Stimulated activated CD4-positive, alpha-beta T cell treated with anti-CD3 and anti-CD28 coated beads, Interleukin-15, amount 100 ng/mL, for 24 hours (primary cell): ENCODE measurements at regions not wholly inside any gene's neighbourhood (a gene's known extent, or its start where the extent isn't known, plus 50 kb on each side); places are given as distances from the start of the nearest gene placed in this dataset.
"Not testable (repeated sequence)": the region's sequence is repeated elsewhere in the genome, so short reads cannot be mapped to it uniquely, and the experiment has no call there.

Experiments
- DNase-seq: peaks from one replicate; pipeline ENCODE4 v3.0.0-alpha.2; 2020

GRCh38 chr2:15810477-15811150, 129.7 kb upstream of the MYCN start:
- DNase-seq, result no peak

DNA sequence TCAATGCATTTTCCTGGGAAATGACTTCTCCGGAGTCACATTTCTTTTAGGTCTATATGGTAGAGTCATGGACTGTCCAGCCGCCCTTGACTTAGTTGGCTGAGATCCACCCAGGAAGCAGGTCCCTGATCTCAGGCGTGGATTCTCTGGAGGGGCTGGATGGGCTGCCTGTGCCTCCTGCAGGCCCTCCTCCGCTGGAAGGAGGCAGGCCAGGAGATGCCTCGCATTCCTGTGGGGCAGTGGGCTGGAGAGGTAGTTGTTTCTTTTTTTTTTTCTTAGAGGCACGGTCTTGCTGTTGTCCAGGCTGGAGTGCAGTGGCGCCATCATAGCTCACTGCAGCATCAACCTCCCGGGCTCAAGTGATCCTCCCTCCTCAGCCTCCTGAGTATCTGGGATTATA, 129.0 kb upstream of the MYCN start:
- DNase-seq, result no peak

DNA sequence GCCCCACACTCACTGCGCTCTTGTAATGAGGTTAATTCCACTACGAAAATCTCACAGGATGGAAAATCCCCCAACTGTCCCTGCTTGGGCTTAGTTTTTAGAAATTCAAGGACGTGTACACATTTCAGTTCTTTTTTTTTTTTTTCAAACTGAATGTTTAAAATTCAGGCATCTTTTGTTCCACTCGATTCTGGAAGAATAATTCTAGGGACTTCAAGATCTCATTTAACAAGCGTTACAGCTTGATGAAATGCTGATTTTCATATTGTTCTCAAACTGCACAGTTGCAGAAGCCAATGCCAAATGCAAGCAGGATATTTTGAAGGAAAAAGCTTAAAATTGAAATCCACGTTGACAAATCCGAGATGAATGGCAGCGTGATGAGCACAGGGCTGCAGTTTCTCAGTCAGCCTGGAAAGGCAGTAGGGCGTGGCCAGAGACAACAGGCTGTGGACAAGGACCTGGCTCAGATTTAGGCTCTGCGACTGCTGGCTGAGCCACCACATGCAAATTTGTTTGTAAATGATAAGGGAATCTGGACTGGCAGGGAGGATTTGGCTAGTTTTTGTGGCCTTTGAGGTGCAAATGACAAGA, 128.1 kb upstream of the MYCN start:
- DNase-seq, result no peak

GRCh38 chr2:15813481-15814266, 126.7 kb upstream of the MYCN start:
- DNase-seq, result no peak

GRCh38 chr2:15814403-15814802, 125.9 kb upstream of the MYCN start:
- DNase-seq, result no peak

DNA sequence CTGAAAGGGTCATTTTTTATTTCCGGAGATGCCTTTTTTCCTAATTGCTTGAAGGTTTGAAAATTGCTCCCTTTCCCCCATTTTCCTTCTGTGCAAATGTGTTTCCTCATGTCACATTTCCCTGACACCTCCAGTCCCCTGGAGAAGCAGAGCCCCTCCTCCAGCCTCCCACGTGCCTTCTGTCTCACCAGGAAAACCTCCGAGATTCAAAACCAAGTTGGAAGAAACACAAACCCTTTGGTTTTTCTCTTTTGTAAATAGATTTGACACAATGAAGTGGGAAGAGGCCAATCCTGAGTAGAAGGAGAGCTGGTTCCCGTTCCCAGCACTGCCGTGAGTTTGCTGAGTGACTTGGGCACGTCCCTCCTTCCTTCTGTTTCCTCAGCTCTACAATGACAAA, 125.4 kb upstream of the MYCN start:
- DNase-seq, result no peak

- DNase-seq, result no peak
Measured at GRCh38 chr2:15816226-15816625, 124.1 kb upstream of the MYCN start.

- DNase-seq, result no peak
Measured at GRCh38 chr2:15816674-15817406, 123.5 kb upstream of the MYCN start.

GRCh38 chr2:15817748-15818147, 122.6 kb upstream of the MYCN start:
- DNase-seq, result no peak

GRCh38 chr2:15818318-15818753, 122.0 kb upstream of the MYCN start:
- DNase-seq, result no peak

GRCh38 chr2:15818881-15819280, 121.5 kb upstream of the MYCN start:
- no peak for DNase-seq

DNA sequence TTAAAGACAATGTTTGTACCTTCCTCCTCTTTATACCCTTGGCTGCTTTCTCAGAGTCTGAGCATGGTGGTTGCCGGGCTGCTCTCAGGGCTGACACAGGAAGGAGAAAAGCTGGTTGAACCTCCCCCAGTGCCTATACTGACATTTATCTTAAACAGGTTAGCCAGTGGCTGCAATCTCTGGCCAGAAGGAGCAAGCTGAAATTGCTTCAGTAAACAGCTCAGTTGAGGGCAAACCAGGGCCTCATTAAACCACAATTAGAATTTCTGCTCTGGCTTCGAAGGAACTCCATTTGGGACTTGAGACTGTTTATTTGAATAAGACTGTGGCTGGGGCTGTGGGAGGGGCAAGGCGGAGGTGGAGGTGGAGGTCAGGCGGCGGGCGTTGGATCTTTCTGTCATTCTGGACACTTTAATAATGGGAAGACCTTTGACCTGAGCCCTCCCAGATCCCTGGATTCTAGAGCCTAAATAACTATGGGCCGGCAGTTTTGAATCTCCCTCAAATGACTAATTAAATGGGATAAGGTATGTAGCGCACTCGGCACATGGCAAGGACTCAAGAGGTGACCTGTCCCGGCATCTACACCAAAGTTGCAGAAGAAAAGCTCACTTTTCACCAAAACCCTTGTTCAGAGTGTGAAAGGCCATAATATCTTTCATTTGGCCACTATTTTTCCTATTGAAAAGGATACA, 120.6 kb upstream of the MYCN start:
- no peak for DNase-seq

GRCh38 chr2:15820257-15820566, 120.1 kb upstream of the MYCN start:
- DNase-seq, result no peak

DNA sequence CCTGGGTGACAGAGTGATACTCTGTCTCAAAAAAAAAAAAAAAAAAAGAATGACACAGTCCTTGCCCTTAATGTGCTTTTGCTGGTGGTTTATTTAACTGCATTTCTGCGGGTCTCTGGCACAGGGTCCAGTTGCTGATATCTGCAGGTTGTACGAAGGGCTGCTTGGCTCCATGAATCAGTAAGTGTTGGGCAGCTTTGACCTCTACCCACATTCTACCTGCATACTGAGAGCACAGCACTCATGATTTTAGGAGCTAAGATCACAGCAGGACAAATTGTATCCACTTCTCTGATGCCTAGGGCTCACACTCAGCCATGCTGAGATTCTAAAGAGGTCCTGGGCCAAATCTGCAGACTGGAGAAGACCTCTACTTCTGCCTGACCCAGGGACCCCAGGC, 119.4 kb upstream of the MYCN start:
- DNase-seq, result no peak

DNA sequence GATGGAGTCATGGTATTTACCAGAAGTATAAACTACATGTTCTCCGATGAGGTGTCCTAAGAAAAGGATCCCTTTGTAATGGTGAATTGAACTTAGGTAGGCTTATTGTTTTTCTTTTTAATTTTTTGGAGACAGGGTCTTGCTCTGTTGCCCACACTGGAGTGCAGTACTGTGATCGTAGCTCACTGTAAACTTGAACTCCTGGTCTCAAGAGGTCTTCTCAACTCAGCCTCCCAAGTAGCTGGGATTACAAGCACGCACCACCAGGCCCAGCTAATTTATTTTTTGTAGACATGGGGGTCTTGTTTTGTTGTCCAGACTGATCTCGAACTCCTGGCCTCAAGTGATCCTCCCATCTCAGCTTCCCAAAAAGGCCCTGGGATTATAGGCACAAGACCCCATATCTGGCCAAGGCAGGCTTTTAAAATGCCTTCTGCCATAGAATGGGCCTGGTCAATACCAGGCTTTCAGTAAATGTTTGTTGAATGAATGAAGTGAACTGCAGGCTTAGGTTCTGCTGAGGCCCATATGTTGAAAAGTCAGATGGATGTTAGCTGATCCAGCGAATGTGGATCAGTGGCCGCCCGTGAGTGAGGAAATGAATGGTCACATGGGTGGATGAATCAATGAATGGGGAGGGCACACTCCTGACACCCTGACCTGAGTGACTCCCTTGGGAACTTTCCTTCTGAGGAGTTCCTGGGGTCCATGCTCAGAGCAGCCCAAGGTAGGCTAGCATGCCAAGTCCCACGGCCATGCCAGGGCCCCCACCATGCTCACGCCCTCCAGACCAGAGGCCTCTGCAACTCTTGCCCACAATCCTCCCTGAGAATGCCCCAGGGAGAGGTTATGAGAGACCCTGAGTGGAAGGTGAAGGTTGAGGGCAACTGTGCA, 118.0 kb upstream of the MYCN start:
- no peak for DNase-seq

GRCh38 chr2:15823459-15824396, 116.6 kb upstream of the MYCN start:
- no peak for DNase-seq

DNA sequence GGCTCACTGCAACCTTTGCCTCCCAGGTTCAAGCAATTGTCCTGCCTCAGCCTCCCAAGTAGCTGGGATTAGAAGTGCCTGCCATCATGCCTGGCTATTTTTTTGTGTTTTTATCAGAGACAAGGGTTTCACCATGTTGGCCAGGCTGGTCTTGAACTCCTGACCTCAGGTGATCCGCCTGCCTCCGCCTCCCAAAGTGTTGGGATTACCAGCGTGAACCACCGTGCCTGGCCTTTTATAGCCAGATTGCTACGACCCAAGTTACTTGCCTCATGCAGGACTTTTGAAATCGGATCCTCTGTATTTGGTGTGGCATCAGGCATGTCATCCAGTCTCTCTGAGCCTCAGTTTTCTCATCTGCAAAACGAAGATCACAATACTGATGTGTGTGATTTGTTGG, 115.9 kb upstream of the MYCN start:
- DNase-seq, result not testable (repeated sequence)

- DNase-seq, result no peak
Measured at GRCh38 chr2:15825276-15825980, 114.9 kb upstream of the MYCN start.

DNA sequence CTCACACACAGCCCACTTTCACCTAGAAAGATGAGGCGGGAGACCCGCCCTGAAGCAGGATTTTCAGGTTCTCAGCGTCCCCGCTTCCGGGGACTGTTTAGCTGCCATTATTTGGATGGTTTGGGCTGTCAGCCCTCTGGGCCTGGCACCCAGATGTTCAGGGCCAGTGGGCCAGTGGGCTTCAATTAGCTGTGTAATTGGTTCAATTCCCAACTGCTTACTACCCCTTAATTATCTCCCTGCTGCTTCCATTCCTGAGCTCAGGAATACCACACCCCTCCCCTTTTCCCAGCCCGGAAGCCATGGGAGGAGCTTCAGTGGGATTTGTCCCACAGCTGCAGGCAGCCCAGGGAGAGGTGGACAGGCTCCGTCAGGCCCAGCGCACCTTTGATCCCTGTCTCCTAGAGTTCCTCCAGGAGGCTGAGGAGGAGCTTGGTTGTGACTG, 114.1 kb upstream of the MYCN start:
- no peak for DNase-seq

GRCh38 chr2:15827001-15827400, 113.3 kb upstream of the MYCN start:
- DNase-seq, result no peak
